Activated naive CD4-positive, alpha-beta T cell treated with anti-CD3 and anti-CD28 coated beads, Interleukin-2, amount 10 ng/mL, durations not matched to agents 7 days and 5 days (primary cell): ENCODE measurements at regions not wholly inside any gene's neighbourhood (a gene's known extent, or its start where the extent isn't known, plus 50 kb on each side); places are given as distances from the start of the nearest gene placed in this dataset.

Source experiments
- CTCF ChIA-PET: fragments of 350-600 bp; sonication (Branson Sonifier 250); formaldehyde crosslinking; loops from one replicate; lab custom pipeline; 2021; ENCODE audit warnings: antibody characterized with exemption; lab: Charles Lee
- DNase-seq: peaks from one replicate; pipeline ENCODE4 v3.0.0-alpha.2; 2020
- H3K27ac Mint-ChIP-seq: one replicate; pipeline ENCODE4 v1.8.0; 2021; ENCODE audit warnings: mild to moderate bottlenecking, moderate library complexity, mixed read lengths
- H3K27me3 Mint-ChIP-seq: one replicate; pipeline ENCODE4 v1.8.0; 2021; ENCODE audit warnings: mild to moderate bottlenecking, mixed read lengths
- H3K36me3 Mint-ChIP-seq: one replicate; pipeline ENCODE4 v1.8.0; 2021; ENCODE audit warnings: mixed read lengths
- H3K4me1 Mint-ChIP-seq: one replicate; pipeline ENCODE4 v1.8.0; 2021; ENCODE audit warnings: mixed read lengths
- H3K4me3 Mint-ChIP-seq: one replicate; pipeline ENCODE4 v1.8.0; 2021; ENCODE audit warnings: mild to moderate bottlenecking, moderate library complexity, mixed read lengths
- H3K9me3 Mint-ChIP-seq: one replicate; pipeline ENCODE4 v1.8.0; 2021; ENCODE audit warnings: mixed read lengths

- DNase-seq, result no peak
- CTCF ChIA-PET, result interaction anchor here (0.6 kb wide), 1 partner anchor 722 kb away, joined by 3 read pairs; no protein-coding TSS in a partner anchor
- H3K4me1 Mint-ChIP-seq, result no peaks in the 10 kb centered on the region
- no peaks in the 10 kb centered on the region for H3K27me3 Mint-ChIP-seq
- no peaks in the 10 kb centered on the region for H3K36me3 Mint-ChIP-seq
- no peaks in the 10 kb centered on the region for H3K9me3 Mint-ChIP-seq
- H3K27ac Mint-ChIP-seq, result no peak overlapping the region
- no peak overlapping the region for H3K4me3 Mint-ChIP-seq
Observed at GRCh38 chr17:15006421-15007128, 258.6 kb downstream of the PMP22 start.

GRCh38 chr17:15000661-15001060 lies 264.5 kb downstream of the PMP22 start:
- H3K9me3 Mint-ChIP-seq, result no peaks in the 10 kb centered on the region
- H3K4me3 Mint-ChIP-seq, result no peak overlapping the region
- CTCF ChIA-PET, result no interaction called here
- no peaks in the 10 kb centered on the region for H3K36me3 Mint-ChIP-seq
- no peak overlapping the region for H3K27ac Mint-ChIP-seq
- no peaks in the 10 kb centered on the region for H3K27me3 Mint-ChIP-seq
- no peak for DNase-seq
- H3K4me1 Mint-ChIP-seq, result no peaks in the 10 kb centered on the region

GRCh38 chr17:14997290-14997689 lies 267.8 kb downstream of the PMP22 start:
- no peaks in the 10 kb centered on the region for H3K36me3 Mint-ChIP-seq
- H3K4me1 Mint-ChIP-seq, result no peaks in the 10 kb centered on the region
- no peak overlapping the region for H3K27ac Mint-ChIP-seq
- H3K27me3 Mint-ChIP-seq, result no peaks in the 10 kb centered on the region
- no peak overlapping the region for H3K4me3 Mint-ChIP-seq
- no peaks in the 10 kb centered on the region for H3K9me3 Mint-ChIP-seq
- no peak for DNase-seq
- CTCF ChIA-PET, result no interaction called here

- Mint-ChIP-seq H3K4me1 (no peaks in the 10 kb centered on the region), H3K4me3 (no peak overlapping the region), H3K27me3 (no peaks in the 10 kb centered on the region), H3K27ac (no peak overlapping the region), H3K9me3 (peaks cover 5% of the 10 kb centered on the region), H3K36me3 (no peaks in the 10 kb centered on the region)
- DNase-seq, result no peak
- CTCF ChIA-PET, result no interaction called here
Observed at GRCh38 chr17:14986127-14986526, 279.0 kb downstream of the PMP22 start.

GRCh38 chr17:14972844-14973243 lies 292.3 kb downstream of the PMP22 start:
- H3K9me3 Mint-ChIP-seq, result peaks cover 25% of the 10 kb centered on the region
- no peaks in the 10 kb centered on the region for H3K27me3 Mint-ChIP-seq
- H3K4me1 Mint-ChIP-seq, result peaks cover 7% of the 10 kb centered on the region
- H3K36me3 Mint-ChIP-seq, result no peaks in the 10 kb centered on the region
- no peak for DNase-seq
- H3K27ac Mint-ChIP-seq, result no peak overlapping the region
- H3K4me3 Mint-ChIP-seq, result no peak overlapping the region
- CTCF ChIA-PET, result no interaction called here

- H3K27ac Mint-ChIP-seq, result no peak overlapping the region
- peaks cover 7% of the 10 kb centered on the region for H3K4me1 Mint-ChIP-seq
- CTCF ChIA-PET, result no interaction called here
- DNase-seq, result no peak
- H3K36me3 Mint-ChIP-seq, result no peaks in the 10 kb centered on the region
- peaks cover 25% of the 10 kb centered on the region for H3K9me3 Mint-ChIP-seq
- H3K27me3 Mint-ChIP-seq, result no peaks in the 10 kb centered on the region
- no peak overlapping the region for H3K4me3 Mint-ChIP-seq
Observed at GRCh38 chr17:14971054-14971453, 294.1 kb downstream of the PMP22 start.

GRCh38 chr17:14959106-14959648 lies 305.9 kb downstream of the PMP22 start:
- CTCF ChIA-PET, result no interaction called here
- H3K9me3 Mint-ChIP-seq, result no peaks in the 10 kb centered on the region
- peaks cover under 1% of the 10 kb centered on the region for H3K27me3 Mint-ChIP-seq
- DNase-seq, result no peak
- no peaks in the 10 kb centered on the region for H3K4me1 Mint-ChIP-seq
- no peak overlapping the region for H3K27ac Mint-ChIP-seq
- no peaks in the 10 kb centered on the region for H3K36me3 Mint-ChIP-seq
- H3K4me3 Mint-ChIP-seq, result no peak overlapping the region

GRCh38 chr17:14953405-14953804 lies 311.7 kb downstream of the PMP22 start:
- no peaks in the 10 kb centered on the region for H3K27me3 Mint-ChIP-seq
- peaks cover 2% of the 10 kb centered on the region for H3K9me3 Mint-ChIP-seq
- H3K4me3 Mint-ChIP-seq, result no peak overlapping the region
- no peak for DNase-seq
- no peak overlapping the region for H3K27ac Mint-ChIP-seq
- no peaks in the 10 kb centered on the region for H3K36me3 Mint-ChIP-seq
- no peaks in the 10 kb centered on the region for H3K4me1 Mint-ChIP-seq
- CTCF ChIA-PET, result no interaction called here

- Mint-ChIP-seq H3K36me3 (no peaks in the 10 kb centered on the region), H3K4me3 (no peak overlapping the region), H3K4me1 (no peaks in the 10 kb centered on the region), H3K27ac (no peak overlapping the region), H3K9me3 (peaks cover 2% of the 10 kb centered on the region), H3K27me3 (no peaks in the 10 kb centered on the region)
- CTCF ChIA-PET, result no interaction called here
- DNase-seq, result no peak
Observed at GRCh38 chr17:14950686-14951085, 314.4 kb downstream of the PMP22 start.

GRCh38 chr17:14950216-14950615 lies 314.9 kb downstream of the PMP22 start:
- no peak overlapping the region for H3K4me3 Mint-ChIP-seq
- CTCF ChIA-PET, result no interaction called here

GRCh38 chr17:14947671-14948070 lies 317.5 kb downstream of the PMP22 start:
- Mint-ChIP-seq H3K36me3 (no peaks in the 10 kb centered on the region), H3K4me3 (no peak overlapping the region), H3K9me3 (peaks cover 2% of the 10 kb centered on the region), H3K4me1 (no peaks in the 10 kb centered on the region), H3K27me3 (no peaks in the 10 kb centered on the region), H3K27ac (no peak overlapping the region)
- CTCF ChIA-PET, result interaction anchor here (1.1 kb wide), 1 partner anchor 264 kb away, joined by 4 read pairs; no protein-coding TSS in a partner anchor
- no peak for DNase-seq

More at GRCh38 chr17:14950216-14950615, 314.9 kb downstream of the PMP22 start:
- no peak for DNase-seq
- Mint-ChIP-seq H3K27ac (no peak overlapping the region), H3K36me3 (no peaks in the 10 kb centered on the region), H3K27me3 (no peaks in the 10 kb centered on the region), H3K9me3 (peaks cover 2% of the 10 kb centered on the region), H3K4me1 (no peaks in the 10 kb centered on the region)

GRCh38 chr17:14946481-14946880 lies 318.6 kb downstream of the PMP22 start:
- Mint-ChIP-seq H3K27ac (no peak overlapping the region), H3K4me1 (no peaks in the 10 kb centered on the region), H3K9me3 (no peaks in the 10 kb centered on the region), H3K36me3 (no peaks in the 10 kb centered on the region), H3K4me3 (no peak overlapping the region), H3K27me3 (no peaks in the 10 kb centered on the region)
- CTCF ChIA-PET, result interaction anchor here (0.6 kb wide), 1 partner anchor 264 kb away, joined by 4 read pairs; no protein-coding TSS in a partner anchor
- no peak for DNase-seq

- no peaks in the 10 kb centered on the region for H3K9me3 Mint-ChIP-seq
- CTCF ChIA-PET, result no interaction called here
- no peaks in the 10 kb centered on the region for H3K36me3 Mint-ChIP-seq
- no peaks in the 10 kb centered on the region for H3K4me1 Mint-ChIP-seq
- no peak overlapping the region for H3K27ac Mint-ChIP-seq
- no peak overlapping the region for H3K4me3 Mint-ChIP-seq
- DNase-seq, result no peak
- peaks cover 4% of the 10 kb centered on the region for H3K27me3 Mint-ChIP-seq
Observed at GRCh38 chr17:14942526-14943190, 322.5 kb downstream of the PMP22 start.

GRCh38 chr17:14940938-14941265 lies 324.2 kb downstream of the PMP22 start:
- no peaks in the 10 kb centered on the region for H3K36me3 Mint-ChIP-seq

More at GRCh38 chr17:14940938-14941265, 324.2 kb downstream of the PMP22 start:
- Mint-ChIP-seq H3K27me3 (peaks cover 4% of the 10 kb centered on the region), H3K4me1 (no peaks in the 10 kb centered on the region), H3K9me3 (no peaks in the 10 kb centered on the region), H3K27ac (no peak overlapping the region), H3K4me3 (no peak overlapping the region)
- CTCF ChIA-PET, result no interaction called here
- no peak for DNase-seq
